BLaER1 treated with 17β-estradiol and CSF1 and Interleukin-3, amounts not matched to agents 10 nM and 100 nM (cell line): ENCODE measurements at regions not wholly inside any gene's neighbourhood (a gene's known extent, or its start where the extent isn't known, plus 50 kb on each side); places are given as distances from the start of the nearest gene placed in this dataset.
A peak's percentile ranks its signal among the peaks of the same experiment; 100 is the strongest.

ENCODE experiments used
- H3K27ac ChIP-seq, 11 experiments: shearing (Covaris generic); formaldehyde crosslinking; 2 replicates each; pipeline ENCODE4 v1.8.1; 2022
- H3K27me3 ChIP-seq, 11 experiments: shearing (Covaris generic); formaldehyde crosslinking; 2 replicates each; pipeline ENCODE4 v1.8.1; 2022
- H3K36me3 ChIP-seq, 11 experiments: shearing (Covaris generic); formaldehyde crosslinking; 2 replicates each; pipeline ENCODE4 v1.8.1; 2022
- H3K4me1 ChIP-seq, 10 experiments: shearing (Covaris generic); formaldehyde crosslinking; 2 replicates each; pipeline ENCODE4 v1.8.1; 2022
- H3K4me2 ChIP-seq, 11 experiments: shearing (Covaris generic); formaldehyde crosslinking; 2 replicates each; pipeline ENCODE4 v1.8.1; 2022
- H3K4me3 ChIP-seq, 10 experiments: shearing (Covaris generic); formaldehyde crosslinking; 2 replicates each; pipeline ENCODE4 v1.8.1; 2022
- H3K9ac ChIP-seq, 11 experiments: shearing (Covaris generic); formaldehyde crosslinking; 2 replicates each; pipeline ENCODE4 v1.8.1; 2022
- H3K9me3 ChIP-seq, 11 experiments: shearing (Covaris generic); formaldehyde crosslinking; replicated peaks in 1 of 11; 2 replicates each; pipeline ENCODE4 v1.8.1; 2022
- H4K20me1 ChIP-seq, 11 experiments: shearing (Covaris generic); formaldehyde crosslinking; 2 replicates each; pipeline ENCODE4 v1.8.1; 2022
- Cebpa-rat ChIP-seq, 11 experiments: shearing (Covaris generic); IDR thresholded peaks; 2 replicates each; pipeline ENCODE4 v1.8.1; 2022

DNA sequence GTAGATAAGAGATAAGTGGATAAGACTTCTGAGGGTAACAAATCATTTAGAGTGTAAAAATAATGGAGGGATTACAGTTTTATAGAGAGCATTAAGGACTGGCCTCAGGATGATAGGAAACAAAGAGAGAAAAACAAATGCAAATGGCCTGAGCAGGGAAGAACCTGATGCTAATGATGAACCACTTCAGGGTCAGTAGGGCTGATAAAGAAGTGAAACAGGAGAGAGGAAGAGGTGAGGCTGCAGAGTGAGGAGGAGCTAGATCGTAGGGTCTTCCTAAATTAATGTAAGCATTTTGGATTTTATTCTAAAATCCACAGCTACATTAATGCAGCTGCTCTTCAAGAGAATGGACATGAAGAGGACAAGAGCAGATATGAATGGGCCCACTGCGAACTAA is 698.0 kb upstream of the MEF2C start:
- Histone ChIP-seq H3K27me3 (no peaks in the 10 kb centered on the region), H4K20me1 (no peaks in the 10 kb centered on the region), H3K27ac (no peak overlapping the region), H3K9ac (no peak overlapping the region), H3K4me3 (no peak overlapping the region), H3K36me3 (no peaks in the 10 kb centered on the region), H3K4me2 (no peak overlapping the region), H3K4me1 (no peaks in the 10 kb centered on the region), H3K9me3 (0 out of 22 replicates have a peak, but pooled peaks cover 0 to 4% (median 0%) of the 10 kb centered on the region in 11 experiments)
- no peak for TF ChIP-seq Cebpa-rat (IDR thresholded peaks at IDR 0.05)

GRCh38 chr5:89575319-89575718 is 692.3 kb upstream of the MEF2C start:
- Histone ChIP-seq H3K4me2 (no peak overlapping the region), H3K4me3 (no peak overlapping the region), H3K36me3 (no peaks in the 10 kb centered on the region), H4K20me1 (no peaks in the 10 kb centered on the region), H3K27me3 (no peaks in the 10 kb centered on the region), H3K9me3 (no peaks in the 10 kb centered on the region), H3K4me1 (no peaks in the 10 kb centered on the region), H3K9ac (no peak overlapping the region), H3K27ac (no peak overlapping the region)
- TF ChIP-seq Cebpa-rat (IDR thresholded peaks at IDR 0.05) = no peak

DNA sequence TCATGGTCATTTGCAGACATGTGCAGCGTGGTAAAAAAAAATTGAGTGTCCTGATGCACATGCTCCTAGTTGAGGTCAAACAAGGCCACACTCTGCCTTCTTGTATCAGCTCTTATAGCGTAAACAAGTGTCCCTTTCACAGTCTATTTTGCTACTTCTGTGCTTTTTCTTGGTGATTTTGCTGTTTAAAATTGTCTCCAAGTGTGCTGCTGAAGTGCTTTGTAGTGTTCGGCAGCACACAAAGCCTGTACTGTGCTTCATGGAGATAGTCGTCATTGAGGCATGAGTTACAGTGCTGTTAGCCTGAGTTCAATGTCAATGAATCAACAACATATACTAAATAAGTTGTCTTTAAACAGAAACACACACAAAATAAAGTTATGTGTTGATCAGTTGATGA is 690.4 kb upstream of the MEF2C start:
- H3K4me1 ChIP-seq = no peaks in the 10 kb centered on the region
- H3K4me3 ChIP-seq = no peak overlapping the region
- H3K36me3 ChIP-seq = no peaks in the 10 kb centered on the region
- no peak for TF ChIP-seq Cebpa-rat (IDR thresholded peaks at IDR 0.05)
- H3K27ac ChIP-seq = no peak overlapping the region
- H3K9me3 ChIP-seq = no peaks in the 10 kb centered on the region
- H3K4me2 ChIP-seq = no peak overlapping the region
- no peaks in the 10 kb centered on the region for H4K20me1 ChIP-seq
- no peaks in the 10 kb centered on the region for H3K27me3 ChIP-seq
- no peak overlapping the region for H3K9ac ChIP-seq

- Histone ChIP-seq H3K4me3 (no peak overlapping the region), H3K27ac (no peak overlapping the region), H3K4me2 (no peak overlapping the region), H3K36me3 (no peaks in the 10 kb centered on the region), H3K9ac (no peak overlapping the region), H3K9me3 (no peaks in the 10 kb centered on the region), H3K4me1 (no peaks in the 10 kb centered on the region), H4K20me1 (no peaks in the 10 kb centered on the region), H3K27me3 (no peaks in the 10 kb centered on the region)
- no peak for TF ChIP-seq Cebpa-rat (IDR thresholded peaks at IDR 0.05)
Observed at GRCh38 chr5:89572696-89573095, 689.7 kb upstream of the MEF2C start.

DNA sequence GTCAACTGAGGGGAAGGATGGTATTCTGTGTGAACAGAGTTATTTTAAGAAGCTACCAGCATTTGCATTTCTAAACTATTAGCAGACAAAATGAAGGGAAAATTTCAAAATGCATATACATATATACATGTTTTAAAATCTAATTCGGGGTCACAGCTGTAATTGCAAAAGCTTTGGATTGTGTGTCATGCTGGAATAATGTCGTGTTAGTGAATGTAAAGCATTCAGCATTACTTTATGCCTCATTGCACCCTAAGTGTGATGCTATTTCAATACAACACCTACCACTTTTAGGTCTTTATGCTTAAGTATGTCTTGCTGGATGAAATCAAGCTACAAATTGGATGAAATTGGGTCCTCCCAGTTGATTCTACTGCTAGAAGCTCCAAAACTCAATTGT is 687.6 kb upstream of the MEF2C start:
- H3K9me3 ChIP-seq = no peaks in the 10 kb centered on the region
- no peak for TF ChIP-seq Cebpa-rat (IDR thresholded peaks at IDR 0.05)
- no peak overlapping the region for H3K4me2 ChIP-seq
- no peak overlapping the region for H3K9ac ChIP-seq
- no peak overlapping the region for H3K27ac ChIP-seq
- H3K4me1 ChIP-seq = no peaks in the 10 kb centered on the region
- no peak overlapping the region for H3K4me3 ChIP-seq
- H3K27me3 ChIP-seq = no peaks in the 10 kb centered on the region
- H4K20me1 ChIP-seq = no peaks in the 10 kb centered on the region
- H3K36me3 ChIP-seq = no peaks in the 10 kb centered on the region

GRCh38 chr5:89566340-89566739 is 683.4 kb upstream of the MEF2C start:
- no peaks in the 10 kb centered on the region for H3K27me3 ChIP-seq
- H3K4me3 ChIP-seq = no peak overlapping the region
- H3K27ac ChIP-seq = no peak overlapping the region
- no peaks in the 10 kb centered on the region for H3K4me1 ChIP-seq
- H4K20me1 ChIP-seq = no peaks in the 10 kb centered on the region
- H3K9me3 ChIP-seq = no peaks in the 10 kb centered on the region
- no peaks in the 10 kb centered on the region for H3K36me3 ChIP-seq
- H3K4me2 ChIP-seq = no peak overlapping the region
- no peak overlapping the region for H3K9ac ChIP-seq
- TF ChIP-seq Cebpa-rat (IDR thresholded peaks at IDR 0.05) = no peak

- no peak overlapping the region for H3K27ac ChIP-seq
- H3K27me3 ChIP-seq = no peaks in the 10 kb centered on the region
- H3K4me1 ChIP-seq = peaks cover 0 to 9% (median 0%) of the 10 kb centered on the region in 10 experiments; a peak in 3 of 20 replicates
- H3K9ac ChIP-seq = no peak overlapping the region
- no peaks in the 10 kb centered on the region for H3K9me3 ChIP-seq
- no peaks in the 10 kb centered on the region for H3K36me3 ChIP-seq
- no peaks in the 10 kb centered on the region for H4K20me1 ChIP-seq
- no peak overlapping the region for H3K4me3 ChIP-seq
- TF ChIP-seq Cebpa-rat (IDR thresholded peaks at IDR 0.05) = no peak
- peak overlapping the region in 2 of 11 experiments; percentile 15 to 16; a peak in 1 of 22 replicates for H3K4me2 ChIP-seq
Observed at GRCh38 chr5:89560696-89561095, 677.7 kb upstream of the MEF2C start.

GRCh38 chr5:89556215-89556913 is 673.4 kb upstream of the MEF2C start:
- peak in 2 of 11 experiments; percentile 16 to 33; a peak in 2 of 22 replicates for TF ChIP-seq Cebpa-rat (IDR thresholded peaks at IDR 0.05)
- Histone ChIP-seq H3K4me2 (peak overlapping the region in 1 of 11 experiments; percentile 16; a peak in 1 of 22 replicates), H3K27me3 (no peaks in the 10 kb centered on the region), H3K27ac (no peak overlapping the region), H3K4me1 (peaks cover 0 to 9% (median 0%) of the 10 kb centered on the region in 10 experiments; a peak in 3 of 20 replicates), H4K20me1 (no peaks in the 10 kb centered on the region), H3K9ac (no peak overlapping the region), H3K4me3 (no peak overlapping the region), H3K36me3 (no peaks in the 10 kb centered on the region), H3K9me3 (no peaks in the 10 kb centered on the region)

DNA sequence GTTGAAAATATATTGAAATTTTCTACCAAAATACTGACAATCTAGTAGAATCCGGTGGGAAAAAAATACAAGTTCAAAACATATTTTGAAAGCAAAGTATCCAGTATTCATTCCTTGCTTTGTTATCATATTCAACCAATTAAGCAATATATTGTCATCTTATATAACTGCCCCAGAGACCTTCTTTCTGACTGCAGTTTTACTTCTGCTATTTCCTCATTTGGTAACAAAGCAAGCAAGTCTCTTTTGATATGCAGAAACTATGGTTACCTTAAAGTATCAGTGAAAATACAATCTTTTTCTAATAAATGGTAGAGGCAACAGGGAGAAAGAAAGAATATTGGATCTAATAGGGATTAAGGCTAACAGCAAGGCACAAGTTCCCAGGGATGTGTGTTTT is 663.7 kb upstream of the MEF2C start:
- Histone ChIP-seq H3K27ac (peak overlapping the region in 1 of 11 experiments; percentile 54; a peak in 1 of 22 replicates), H3K27me3 (no peaks in the 10 kb centered on the region), H3K9ac (no peak overlapping the region; a peak in 1 of 22 replicates), H3K9me3 (no peaks in the 10 kb centered on the region), H4K20me1 (no peaks in the 10 kb centered on the region), H3K4me2 (no peak overlapping the region), H3K4me1 (peaks cover 0 to 11% (median 0%) of the 10 kb centered on the region in 10 experiments; a peak in 3 of 20 replicates), H3K36me3 (no peaks in the 10 kb centered on the region), H3K4me3 (no peak overlapping the region)
- TF ChIP-seq Cebpa-rat (IDR thresholded peaks at IDR 0.05) = no peak

GRCh38 chr5:89545626-89546025 is 662.6 kb upstream of the MEF2C start:
- no peaks in the 10 kb centered on the region for H3K36me3 ChIP-seq
- no peak overlapping the region for H3K27ac ChIP-seq
- TF ChIP-seq Cebpa-rat (IDR thresholded peaks at IDR 0.05) = no peak
- no peak overlapping the region for H3K4me3 ChIP-seq
- H4K20me1 ChIP-seq = no peaks in the 10 kb centered on the region
- no peaks in the 10 kb centered on the region for H3K9me3 ChIP-seq
- no peak overlapping the region for H3K4me2 ChIP-seq
- H3K27me3 ChIP-seq = no peaks in the 10 kb centered on the region
- peaks cover 0 to 11% (median 0%) of the 10 kb centered on the region in 10 experiments; a peak in 3 of 20 replicates for H3K4me1 ChIP-seq
- no peak overlapping the region for H3K9ac ChIP-seq
